ENCODE measurements at regions not wholly inside any gene's neighbourhood (a gene's known extent, or its start where the extent isn't known, plus 50 kb on each side); places are given as distances from the start of the nearest gene placed in this dataset.

DNA sequence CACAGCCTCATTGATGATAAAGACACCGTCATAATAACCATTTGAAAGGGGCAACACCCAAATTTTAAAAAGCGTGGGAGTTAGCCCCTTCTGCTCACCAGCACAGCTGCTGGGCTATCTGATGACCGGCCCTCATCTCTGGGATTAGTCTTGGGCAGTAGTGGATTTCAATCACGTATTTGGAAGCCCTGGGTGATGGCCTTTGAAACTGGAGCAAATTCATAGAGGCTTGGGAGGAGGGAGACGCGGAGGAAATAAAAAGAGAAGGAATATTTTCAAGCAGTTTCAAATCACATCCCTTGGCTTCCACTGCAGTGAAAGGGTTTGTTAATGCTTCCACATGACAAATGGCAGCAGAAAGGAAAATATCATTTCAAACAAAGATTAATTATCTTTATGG is 357.8 kb downstream of the ZNF516 start:
- DNase-seq (ENCODE audit: low read depth), result no peak
- TF ChIP-seq, protein P1, sequence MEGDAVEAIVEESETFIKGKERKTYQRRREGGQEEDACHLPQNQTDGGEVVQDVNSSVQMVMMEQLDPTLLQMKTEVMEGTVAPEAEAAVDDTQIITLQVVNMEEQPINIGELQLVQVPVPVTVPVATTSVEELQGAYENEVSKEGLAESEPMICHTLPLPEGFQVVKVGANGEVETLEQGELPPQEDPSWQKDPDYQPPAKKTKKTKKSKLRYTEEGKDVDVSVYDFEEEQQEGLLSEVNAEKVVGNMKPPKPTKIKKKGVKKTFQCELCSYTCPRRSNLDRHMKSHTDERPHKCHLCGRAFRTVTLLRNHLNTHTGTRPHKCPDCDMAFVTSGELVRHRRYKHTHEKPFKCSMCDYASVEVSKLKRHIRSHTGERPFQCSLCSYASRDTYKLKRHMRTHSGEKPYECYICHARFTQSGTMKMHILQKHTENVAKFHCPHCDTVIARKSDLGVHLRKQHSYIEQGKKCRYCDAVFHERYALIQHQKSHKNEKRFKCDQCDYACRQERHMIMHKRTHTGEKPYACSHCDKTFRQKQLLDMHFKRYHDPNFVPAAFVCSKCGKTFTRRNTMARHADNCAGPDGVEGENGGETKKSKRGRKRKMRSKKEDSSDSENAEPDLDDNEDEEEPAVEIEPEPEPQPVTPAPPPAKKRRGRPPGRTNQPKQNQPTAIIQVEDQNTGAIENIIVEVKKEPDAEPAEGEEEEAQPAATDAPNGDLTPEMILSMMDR (IDR thresholded peaks at IDR 0.05; ENCODE audit: control insufficient read depth, extremely low read depth, insufficient read depth), result no peak
- H3K4me3 ChIP-seq (ENCODE audit: low read depth, low read length), result no peak overlapping the region

- DNase-seq (ENCODE audit: low read depth), result no peak
- TF ChIP-seq, protein P1 (IDR thresholded peaks at IDR 0.05; ENCODE audit: control insufficient read depth, extremely low read depth, insufficient read depth), result no peak
Measured at GRCh38 chr18:76136701-76137100, 358.3 kb downstream of the ZNF516 start.

GRCh38 chr18:76134628-76135027 is 360.4 kb downstream of the ZNF516 start:
- DNase-seq (ENCODE audit: low read depth), result no peak
- no peak overlapping the region for H3K4me3 ChIP-seq (ENCODE audit: low read depth, low read length)
- TF ChIP-seq, protein P1 (IDR thresholded peaks at IDR 0.05; ENCODE audit: control insufficient read depth, extremely low read depth, insufficient read depth), result no peak

More at GRCh38 chr18:76136701-76137100, 358.3 kb downstream of the ZNF516 start:
- H3K4me3 ChIP-seq (ENCODE audit: low read depth, low read length), result no peak overlapping the region

GRCh38 chr18:76133873-76134272 is 361.2 kb downstream of the ZNF516 start:
- no peak for DNase-seq (ENCODE audit: low read depth)
- TF ChIP-seq, protein P1 (IDR thresholded peaks at IDR 0.05; ENCODE audit: control insufficient read depth, extremely low read depth, insufficient read depth), result no peak

DNA sequence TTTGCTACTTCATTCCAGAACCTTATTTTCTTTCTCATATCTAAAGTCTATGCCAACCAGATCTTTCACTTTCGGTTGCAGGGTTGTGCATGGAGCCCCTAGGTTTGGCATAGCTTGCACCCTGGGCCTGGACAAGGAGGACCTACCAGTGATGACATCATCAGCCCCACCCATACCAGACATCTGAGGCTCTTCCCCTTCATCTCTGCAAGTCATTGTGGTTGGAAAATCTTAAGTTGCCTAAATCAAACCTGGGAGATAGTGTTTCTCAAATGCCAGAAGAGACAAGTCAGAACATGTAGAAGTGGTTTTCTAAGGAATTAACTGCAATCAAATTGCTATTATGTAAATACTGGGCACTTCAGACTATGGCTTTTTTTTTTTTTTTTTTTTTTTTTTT is 363.3 kb downstream of the ZNF516 start:
- H3K4me3 ChIP-seq (ENCODE audit: low read depth, low read length), result no peak overlapping the region
- TF ChIP-seq, protein P1 (IDR thresholded peaks at IDR 0.05; ENCODE audit: control insufficient read depth, extremely low read depth, insufficient read depth), result no peak
- DNase-seq (ENCODE audit: low read depth), result no peak

More at GRCh38 chr18:76133873-76134272, 361.2 kb downstream of the ZNF516 start:
- H3K4me3 ChIP-seq (ENCODE audit: low read depth, low read length), result no peak overlapping the region

DNA sequence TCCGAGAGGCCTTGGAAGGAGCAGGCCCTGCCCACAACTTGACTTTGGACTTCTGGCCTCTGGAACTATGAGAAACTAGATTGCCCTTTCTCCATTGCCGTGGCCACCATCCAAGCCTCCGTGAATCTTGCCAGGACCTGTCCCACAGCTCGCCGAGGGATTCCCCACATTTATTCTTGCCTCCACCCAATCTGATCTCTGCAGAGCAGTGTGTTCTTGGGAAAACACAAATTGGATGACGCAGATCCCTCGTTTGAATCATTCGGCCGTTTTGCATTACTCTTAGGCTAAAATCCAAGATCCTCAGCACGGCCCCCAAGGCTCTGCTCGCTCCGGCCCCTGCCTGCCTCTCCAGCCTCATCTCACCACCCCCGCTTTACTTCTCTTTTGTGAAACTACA is 364.2 kb downstream of the ZNF516 start:
- DNase-seq (ENCODE audit: low read depth), result no peak
- no peak overlapping the region for H3K4me3 ChIP-seq (ENCODE audit: low read depth, low read length)
- TF ChIP-seq, protein P1 (IDR thresholded peaks at IDR 0.05; ENCODE audit: control insufficient read depth, extremely low read depth, insufficient read depth), result no peak

GRCh38 chr18:76126327-76126726 is 368.7 kb downstream of the ZNF516 start:
- no peak for DNase-seq (ENCODE audit: low read depth)
- H3K4me3 ChIP-seq (ENCODE audit: low read depth, low read length), result no peak overlapping the region
- TF ChIP-seq, protein P1 (IDR thresholded peaks at IDR 0.05; ENCODE audit: control insufficient read depth, extremely low read depth, insufficient read depth), result peak; percentile 38
